A549 (cell line): ENCODE measurements at regions not wholly inside any gene's neighbourhood (a gene's known extent, or its start where the extent isn't known, plus 50 kb on each side); places are given as distances from the start of the nearest gene placed in this dataset.
"Not testable (repeated sequence)": the region's sequence is repeated elsewhere in the genome, so short reads cannot be mapped to it uniquely, and the experiment has no call there.

Source experiments
- CTCF ChIP-seq: fragments of >200 bp; sonication (Bioruptor Twin); formaldehyde crosslinking; IDR thresholded peaks from 3 replicates; pipeline ENCODE4 v1.5.1; 2016
- EP300 ChIP-seq, 2 experiments: fragments of >200 bp; sonication (Bioruptor Twin); formaldehyde crosslinking; IDR thresholded peaks; 2 replicates in 1 of 2; 3 replicates in 1 of 2; pipeline ENCODE4 v1.6.1; 2016 to 2017
- NFE2L2 ChIP-seq: fragments of 150-350 bp; conservative IDR thresholded peaks from 2 replicates; pipeline ENCODE4 v1.6.1; 2014; ENCODE audit warnings: low read length
- POLR2A ChIP-seq: IDR thresholded peaks from 2 replicates; pipeline ENCODE4 v1.6.1; 2012; ENCODE audit warnings: mild to moderate bottlenecking, low read length
- REST ChIP-seq: fragments of 200-600 bp; sonication (generic); IDR thresholded peaks from 2 replicates; pipeline ENCODE4 v1.6.1; 2016; ENCODE audit warnings: antibody characterized with exemption, mild to moderate bottlenecking, moderate library complexity
- USF2 ChIP-seq: fragments of 450-650 bp; IDR thresholded peaks from 2 replicates; pipeline ENCODE4 v1.6.1; 2014; ENCODE audit warnings: antibody characterized with exemption

- not testable (repeated sequence) for TF ChIP-seq REST; EP300 (IDR thresholded peaks at IDR 0.05); USF2; CTCF; POLR2A; NFE2L2
Measured at GRCh38 chr2:91447508-91447907, 2756.0 kb downstream of the RPIA start.
